ENCODE measurements at regions not wholly inside any gene's neighbourhood (a gene's known extent, or its start where the extent isn't known, plus 50 kb on each side); places are given as distances from the start of the nearest gene placed in this dataset.
"Not testable (repeated sequence)": the region's sequence is repeated elsewhere in the genome, so short reads cannot be mapped to it uniquely, and the experiment has no call there.

DNA sequence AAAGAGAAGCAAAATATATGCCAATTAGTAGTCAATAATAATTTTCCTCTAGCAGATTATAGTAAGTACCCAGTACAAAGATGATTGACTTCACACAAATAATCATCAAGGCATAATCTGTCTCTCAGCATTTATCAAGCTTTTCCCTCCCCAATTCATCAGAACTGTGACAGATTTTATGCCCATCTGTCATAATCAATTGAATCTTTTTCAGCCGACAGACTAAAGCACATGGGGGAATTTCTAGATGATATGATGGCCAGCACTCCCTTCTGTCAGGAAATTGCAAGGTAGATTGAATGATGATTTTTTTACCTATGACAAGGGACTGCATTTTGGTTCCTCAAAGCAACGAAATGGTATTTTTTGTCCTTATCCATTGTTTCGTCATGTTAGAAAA, 227.1 kb upstream of the CYLC2 start:
- no peak overlapping the region for H3K4me3 ChIP-seq (ENCODE audit: low read length)
- DNase-seq (ENCODE audit: low read depth, low spot score), result no peak

DNA sequence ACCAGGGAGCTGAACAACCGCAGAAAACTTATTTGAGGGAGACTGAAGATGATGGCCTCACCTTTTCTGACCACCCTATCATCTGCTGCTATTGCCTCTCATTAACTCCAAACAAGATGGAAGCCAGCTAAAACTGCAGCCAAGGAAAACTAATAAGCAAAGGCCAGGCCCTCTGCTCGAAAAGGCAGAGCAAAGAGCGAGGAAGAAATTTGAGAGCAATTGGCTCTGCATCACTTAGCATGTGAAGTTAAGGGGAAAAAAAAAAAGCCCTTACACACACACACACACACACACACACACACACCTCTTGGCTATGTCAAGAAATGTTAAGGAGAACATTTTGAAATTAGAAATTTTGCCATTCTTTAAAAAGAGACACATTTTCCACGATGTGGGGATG, 228.1 kb upstream of the CYLC2 start:
- H3K4me3 ChIP-seq (ENCODE audit: low read length), result no peak overlapping the region
- no peak for DNase-seq (ENCODE audit: low read depth, low spot score)

DNA sequence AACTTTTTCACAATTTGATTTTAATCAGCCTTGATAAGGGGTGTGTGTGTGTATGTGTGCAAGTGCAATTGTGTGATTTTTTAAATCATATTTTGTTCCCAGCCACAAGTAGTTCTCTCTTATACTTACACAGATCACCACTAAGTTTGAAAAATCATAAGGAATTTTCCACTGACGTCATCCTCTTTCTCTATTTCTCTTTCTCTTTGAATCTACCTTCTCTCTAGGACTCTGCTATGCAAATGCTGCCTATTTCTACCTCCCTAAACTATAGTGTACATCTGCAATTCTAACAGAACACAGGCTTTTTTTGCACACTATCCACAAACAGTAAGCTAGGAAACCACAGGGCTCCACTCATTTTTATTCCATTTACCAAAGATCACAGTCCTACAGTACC, 254.6 kb upstream of the CYLC2 start:
- DNase-seq (ENCODE audit: low read depth, low spot score), result no peak

GRCh38 chr9:102728946-102729345, 266.2 kb upstream of the CYLC2 start:
- no peak overlapping the region for H3K4me3 ChIP-seq (ENCODE audit: low read length)
- DNase-seq (ENCODE audit: low read depth, low spot score), result no peak

More for the DNA sequence above, 254.6 kb upstream of the CYLC2 start:
- H3K4me3 ChIP-seq (ENCODE audit: low read length), result no peak overlapping the region

- no peak overlapping the region for H3K4me3 ChIP-seq (ENCODE audit: low read length)
- no peak for DNase-seq (ENCODE audit: low read depth, low spot score)
These were observed 280.9 kb upstream of the CYLC2 start for GRCh38 chr9:102714184-102714583.

DNA sequence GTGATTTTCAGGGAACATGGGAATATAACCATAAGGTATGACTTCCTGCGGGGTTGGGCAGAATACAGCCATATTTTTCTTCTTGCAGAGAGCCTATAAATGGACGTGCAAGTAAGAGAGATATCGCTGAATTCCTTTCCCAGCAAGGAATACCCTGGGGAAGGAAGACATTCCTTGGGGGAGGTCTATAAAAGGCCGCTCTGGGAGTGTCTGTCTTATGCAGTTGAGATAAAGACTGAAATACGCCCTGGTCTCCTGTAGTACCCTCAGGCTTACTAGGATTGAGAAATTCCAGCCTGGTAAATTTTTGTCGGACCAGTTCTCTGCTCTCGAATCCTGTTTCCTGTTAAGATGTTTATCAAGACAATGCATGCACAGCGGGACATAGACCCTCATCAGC, 282.2 kb upstream of the CYLC2 start:
- not testable (repeated sequence) for H3K4me3 ChIP-seq (ENCODE audit: low read length); DNase-seq (ENCODE audit: low read depth, low spot score)

DNA sequence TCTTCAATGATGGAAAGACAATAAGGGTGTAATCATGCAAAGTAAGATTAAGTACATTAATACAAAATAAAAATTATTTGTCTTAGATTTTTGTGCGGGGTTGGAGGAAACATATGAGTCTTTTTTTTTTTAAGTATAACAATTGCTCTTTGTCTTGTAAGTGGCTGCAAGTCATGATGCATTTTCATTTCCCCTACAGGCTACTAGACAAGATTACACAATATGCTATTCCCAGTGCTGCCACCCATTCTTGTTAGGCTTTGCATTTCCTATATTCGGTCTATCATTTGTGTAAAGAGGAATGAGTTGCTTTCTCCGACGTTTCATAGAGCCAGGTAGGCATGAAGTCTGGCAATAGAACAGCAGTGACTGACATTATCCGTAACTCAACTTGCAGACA, 294.2 kb upstream of the CYLC2 start:
- H3K4me3 ChIP-seq (ENCODE audit: low read length), result no peak overlapping the region
- DNase-seq (ENCODE audit: low read depth, low spot score), result no peak

- DNase-seq (ENCODE audit: low read depth, low spot score), result no peak
- no peak overlapping the region for H3K4me3 ChIP-seq (ENCODE audit: low read length)
These were observed 325.9 kb upstream of the CYLC2 start for GRCh38 chr9:102669220-102669619.

DNA sequence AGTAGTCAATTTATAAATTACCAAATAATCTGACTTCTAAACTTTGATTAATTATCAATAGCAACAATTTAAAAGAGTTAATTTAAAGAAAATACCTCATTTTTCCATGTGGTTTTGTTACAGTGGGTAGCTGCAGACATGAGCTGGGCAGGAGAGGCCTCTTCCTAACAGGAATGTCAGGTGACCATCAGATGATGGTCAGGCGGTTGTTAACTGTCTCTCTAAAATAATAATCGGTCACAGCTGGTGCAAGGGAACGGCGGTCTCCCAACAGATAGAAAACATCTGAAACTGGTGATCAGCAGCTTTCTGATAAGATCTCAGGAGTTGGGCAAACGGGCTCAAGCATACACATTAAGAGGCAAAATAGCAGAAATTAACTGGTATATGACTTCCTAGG, 342.7 kb upstream of the CYLC2 start:
- DNase-seq (ENCODE audit: low read depth, low spot score), result no peak

DNA sequence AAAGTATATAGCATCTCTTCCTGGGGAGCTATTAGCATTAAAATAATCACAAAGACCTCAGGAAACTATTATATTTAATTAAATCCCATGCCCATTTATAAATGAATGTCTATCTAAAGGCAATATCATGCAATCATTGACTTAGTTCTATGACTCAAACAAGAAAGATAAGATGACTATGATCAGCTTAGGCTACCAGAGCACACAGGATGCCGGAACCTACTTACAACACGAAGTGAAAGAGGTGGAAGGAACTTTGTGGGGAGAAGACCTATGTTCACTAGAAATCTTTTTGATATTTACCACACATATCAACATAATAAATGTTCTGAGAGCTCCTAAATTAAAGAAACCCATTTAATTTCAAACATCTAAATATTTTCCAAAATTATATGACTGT, 344.2 kb upstream of the CYLC2 start:
- no peak overlapping the region for H3K4me3 ChIP-seq (ENCODE audit: low read length)
- DNase-seq (ENCODE audit: low read depth, low spot score), result no peak

More for the DNA sequence above, 342.7 kb upstream of the CYLC2 start:
- no peak overlapping the region for H3K4me3 ChIP-seq (ENCODE audit: low read length)

GRCh38 chr9:102642651-102643050, 352.5 kb upstream of the CYLC2 start:
- no peak for DNase-seq (ENCODE audit: low read depth, low spot score)
- no peak overlapping the region for H3K4me3 ChIP-seq (ENCODE audit: low read length)

DNA sequence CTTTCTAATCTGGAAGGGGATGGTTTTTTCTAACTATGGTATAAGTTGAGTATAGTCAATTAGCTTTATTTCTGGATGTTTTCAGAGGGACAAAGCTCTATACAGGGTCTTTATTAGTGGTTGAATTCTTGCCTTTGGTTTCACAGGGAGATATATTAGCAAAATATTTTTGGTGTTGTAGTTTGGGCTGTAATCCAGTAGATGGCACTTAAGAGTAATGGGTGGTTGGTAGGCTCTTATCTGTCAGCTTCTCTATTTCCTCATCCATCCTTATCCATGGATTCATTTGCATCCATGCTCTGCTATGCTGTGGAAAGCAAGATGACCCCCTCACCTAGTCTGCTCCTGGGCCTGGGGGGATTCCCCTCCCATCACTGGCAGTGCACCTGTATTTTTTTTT, 363.6 kb upstream of the CYLC2 start:
- DNase-seq (ENCODE audit: low read depth, low spot score), result peak; percentile 10

GRCh38 chr9:102609461-102609860, 385.7 kb upstream of the CYLC2 start:
- no peak overlapping the region for H3K4me3 ChIP-seq (ENCODE audit: low read length)
- no peak for DNase-seq (ENCODE audit: low read depth, low spot score)

More for the DNA sequence above, 363.6 kb upstream of the CYLC2 start:
- H3K4me3 ChIP-seq (ENCODE audit: low read length), result no peak overlapping the region

DNA sequence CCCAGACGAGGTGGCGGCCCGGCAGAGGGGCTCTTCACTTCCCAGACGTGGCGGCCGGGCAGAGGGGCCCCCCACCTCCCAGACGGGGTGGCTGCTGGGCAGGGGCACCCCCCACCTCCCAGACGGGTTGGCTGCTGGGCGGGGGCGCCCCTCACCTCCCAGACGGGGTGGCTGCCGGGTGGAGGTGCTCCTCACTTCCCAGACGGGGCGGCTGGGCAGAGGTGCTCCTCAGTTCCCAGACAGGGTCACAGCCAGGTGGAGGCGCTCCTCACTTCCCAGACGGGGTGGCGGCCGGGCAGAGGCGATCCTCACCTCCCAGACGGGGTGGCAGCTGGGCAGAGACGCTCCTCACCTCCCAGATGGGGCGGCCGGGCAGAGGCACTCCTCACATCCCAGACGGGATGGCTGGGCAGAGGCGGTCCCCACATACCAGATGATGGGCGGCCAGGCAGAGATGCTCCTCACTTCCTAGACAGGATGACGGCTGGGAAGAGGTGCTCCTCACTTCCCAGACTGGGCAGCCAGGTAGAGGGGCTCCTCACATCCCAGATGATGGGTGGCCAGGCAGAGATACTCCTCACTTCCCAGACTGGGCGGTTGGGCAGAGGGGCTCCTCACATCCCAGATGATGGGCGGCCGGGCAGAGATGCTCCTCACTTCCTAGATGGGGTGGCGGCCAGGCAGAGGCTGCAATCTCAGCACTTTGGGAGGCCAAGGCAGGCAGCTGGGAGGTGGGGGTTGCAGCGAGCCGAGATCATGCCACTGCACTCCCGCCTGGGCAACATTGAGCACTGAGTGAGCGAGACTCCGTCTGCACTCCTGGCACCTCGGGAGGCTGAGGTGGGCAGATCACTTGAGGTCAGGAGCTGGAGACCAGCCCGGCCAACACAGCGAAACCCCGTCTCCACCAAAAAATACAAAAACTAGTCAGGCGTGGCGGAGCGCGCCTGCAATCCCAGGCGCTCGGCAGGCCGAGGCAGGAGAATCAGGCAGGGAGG, 391.6 kb upstream of the CYLC2 start:
- not testable (repeated sequence) for H3K4me3 ChIP-seq (ENCODE audit: low read length); DNase-seq (ENCODE audit: low read depth, low spot score)

- DNase-seq (ENCODE audit: low read depth, low spot score), result no peak
These were observed 400.9 kb upstream of the CYLC2 start for GRCh38 chr9:102594241-102594640.

DNA sequence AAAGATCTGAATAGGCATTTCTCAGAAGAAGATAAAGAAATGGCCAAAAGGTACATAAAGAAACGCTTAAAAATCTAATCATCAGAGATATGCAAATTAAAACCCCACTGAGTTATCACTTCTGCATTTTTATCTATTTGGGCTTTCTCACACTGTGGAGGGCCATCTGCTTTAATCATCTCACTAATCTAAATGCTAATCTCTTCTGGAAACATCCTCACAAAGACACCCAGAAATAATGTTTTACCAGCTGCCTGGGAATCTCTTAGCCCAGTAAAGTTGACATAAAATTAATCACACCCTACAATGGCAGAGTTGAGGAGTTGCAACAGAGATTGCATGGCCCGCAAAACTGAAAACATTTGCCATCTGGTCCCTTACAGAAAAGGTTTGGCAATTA, 407.9 kb upstream of the CYLC2 start:
- DNase-seq (ENCODE audit: low read depth, low spot score), result no peak
- no peak overlapping the region for H3K4me3 ChIP-seq (ENCODE audit: low read length)

More at GRCh38 chr9:102594241-102594640, 400.9 kb upstream of the CYLC2 start:
- no peak overlapping the region for H3K4me3 ChIP-seq (ENCODE audit: low read length)

DNA sequence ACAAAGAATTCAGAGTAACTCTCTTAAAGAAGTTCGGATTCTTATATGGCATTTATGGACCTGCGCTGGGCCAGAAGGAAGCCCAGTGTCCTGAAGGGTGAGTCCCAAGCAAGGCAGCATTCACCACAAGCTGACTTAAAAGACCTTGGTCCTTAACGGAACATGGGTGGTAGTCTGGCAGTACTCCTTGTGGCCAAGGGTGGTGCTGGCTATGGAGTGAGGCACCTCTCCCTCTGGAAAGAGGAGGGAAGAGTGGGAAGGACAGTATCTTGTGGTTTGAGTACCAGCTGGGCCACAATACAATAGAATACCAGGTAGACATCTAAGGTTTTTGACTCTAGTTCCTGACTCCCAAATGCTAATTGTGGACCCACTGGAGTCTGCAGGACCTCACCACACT, 425.7 kb upstream of the CYLC2 start:
- no peak for DNase-seq (ENCODE audit: low read depth, low spot score)

GRCh38 chr9:102551346-102551745, 443.8 kb upstream of the CYLC2 start:
- H3K4me3 ChIP-seq (ENCODE audit: low read length), result no peak overlapping the region
- DNase-seq (ENCODE audit: low read depth, low spot score), result no peak

More for the DNA sequence above, 425.7 kb upstream of the CYLC2 start:
- H3K4me3 ChIP-seq (ENCODE audit: low read length), result no peak overlapping the region

- no peak for DNase-seq (ENCODE audit: low read depth, low spot score)
- H3K4me3 ChIP-seq (ENCODE audit: low read length), result no peak overlapping the region
These were observed 444.2 kb upstream of the CYLC2 start for GRCh38 chr9:102550886-102551285.

DNA sequence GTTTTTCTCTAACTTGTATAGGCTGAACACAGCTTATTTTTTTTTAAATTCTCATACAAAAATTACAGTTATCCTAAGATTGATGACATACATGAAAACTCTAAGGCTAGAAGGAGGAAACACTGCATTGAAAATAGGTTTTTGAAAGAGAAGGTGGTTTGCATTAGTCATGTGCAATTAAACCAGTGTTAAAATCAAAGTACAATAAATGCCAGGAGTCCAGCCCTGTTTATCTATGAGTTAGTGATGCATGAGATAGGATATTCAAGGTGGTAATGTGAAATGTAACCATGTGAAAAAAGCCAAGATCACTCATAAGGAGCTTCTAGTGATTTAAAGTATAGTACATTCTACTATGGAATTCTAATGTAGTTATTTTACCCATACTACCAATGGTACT, 444.9 kb upstream of the CYLC2 start:
- no peak overlapping the region for H3K4me3 ChIP-seq (ENCODE audit: low read length)
- DNase-seq (ENCODE audit: low read depth, low spot score), result no peak

GRCh38 chr9:102534031-102534430, 461.1 kb upstream of the CYLC2 start:
- DNase-seq (ENCODE audit: low read depth, low spot score), result no peak
- no peak overlapping the region for H3K4me3 ChIP-seq (ENCODE audit: low read length)

All from Jurkat, Clone E6-1 (cell line).